Body of pancreas (tissue), 4 donors: ENCODE measurements at regions not wholly inside any gene's neighbourhood (a gene's known extent, or its start where the extent isn't known, plus 50 kb on each side); places are given as distances from the start of the nearest gene placed in this dataset.
A peak's percentile ranks its signal among the peaks of the same experiment; 100 is the strongest.

ENCODE experiments used
- ATAC-seq: fragments of 150-250 bp; one replicate; pipeline ENCODE4 v1.9.1; 2016
- DNase-seq, 4 donors: peaks; one replicate each; pipeline ENCODE4 v3.0.0-alpha.2; 2019
- H3K27ac ChIP-seq, 4 donors: fragments of 200-600 bp; sonication (generic); 1 replicate in 3 of 4; 2 replicates in 1 of 4; pipeline versions ENCODE4 v1.5.1 to v1.6.1; 2016 to 2019; ENCODE audit warnings: mild to moderate bottlenecking in 1 of 4, mixed read lengths in 1 of 4, moderate library complexity in 1 of 4
- H3K27me3 ChIP-seq, 2 donors: fragments of 200-600 bp; sonication (generic); one replicate each; pipeline ENCODE4 v1.6.0; 2016; ENCODE audit warnings: mild to moderate bottlenecking in 1 of 2
- H3K36me3 ChIP-seq, 2 donors: fragments of 200-600 bp; sonication (generic); replicated peaks in 1 of 2; 2 replicates each; pipeline ENCODE4 v1.5.1; 2016; ENCODE audit warnings: low read depth in 2 of 2; ENCODE audit not compliant: insufficient read depth in 1 of 2
- H3K4me1 ChIP-seq: fragments of 200-600 bp; sonication (generic); one replicate; pipeline ENCODE4 v1.6.0; 2016
- H3K4me3 ChIP-seq, 2 donors: fragments of 200-600 bp; sonication (generic); 1 replicate in 1 of 2; 2 replicates in 1 of 2; pipeline ENCODE4 v1.5.1; 2016 to 2019
- H3K9me3 ChIP-seq, 3 donors: fragments of 200-600 bp; sonication (generic); 1 replicate in 2 of 3; 2 replicates in 1 of 3; pipeline ENCODE4 v1.5.1; 2016
- CTCF ChIP-seq, 7 experiments: fragments of 450-650 bp in 4 of 7; fragments of 200-600 bp in 3 of 7; sonication (generic) in 3 of 7; IDR thresholded peaks; one replicate each; pipeline ENCODE4 v1.5.1; 2016 to 2019; ENCODE audit warnings: antibody characterized with exemption in 7 of 7
- POLR2A ChIP-seq, 3 donors: fragments of 450-650 bp; IDR thresholded peaks; one replicate each; pipeline ENCODE4 v1.6.1; 2016; ENCODE audit warnings: antibody characterized with exemption in 3 of 3, mild to moderate bottlenecking in 2 of 3
- WGBS, 2 donors: methylation state at CpG; one replicate each; pipeline ENCODE4 v1.1.5; 2017; 5-methylcytosine and 5-hydroxymethylcytosine counted together
- intact Hi-C: fragments of 100-400 bp; cut with DNase I; formaldehyde crosslinking; loops from one replicate; pipeline ENCODE4 v1.15.1; 2023

GRCh38 chr16:72673118-72673517 lies 374.8 kb downstream of the ZFHX3 start:
- ATAC-seq, result no peak
- WGBS, 2 donors, result 77 to 87% methylated on average over 1 of the region's 1 CpG

GRCh38 chr16:72666267-72666666 lies 381.7 kb downstream of the ZFHX3 start:
- TF ChIP-seq POLR2A (IDR thresholded peaks at IDR 0.05) (no peak), CTCF (IDR thresholded peaks at IDR 0.05) (no peak)
- no peak overlapping the region for H3K27ac ChIP-seq
- intact Hi-C loops, result no loop called here
- WGBS, 2 donors, result 81 to 88% methylated on average over 2 of the region's 2 CpGs
- H3K4me1 ChIP-seq, result no peaks in the 10 kb centered on the region
- no peak for DNase-seq
- H3K4me3 ChIP-seq, result no peak overlapping the region
- no peak for ATAC-seq
- H3K9me3 ChIP-seq, result no peaks in the 10 kb centered on the region
- H3K36me3 ChIP-seq, result no peaks in the 10 kb centered on the region
- H3K27me3 ChIP-seq, result no peaks in the 10 kb centered on the region

More at GRCh38 chr16:72673118-72673517, 374.8 kb downstream of the ZFHX3 start:
- no peak for TF ChIP-seq POLR2A (IDR thresholded peaks at IDR 0.05)
- no peak for TF ChIP-seq CTCF (IDR thresholded peaks at IDR 0.05)
- intact Hi-C loops, result no loop called here
- no peak overlapping the region for H3K27ac ChIP-seq
- H3K27me3 ChIP-seq, result no peaks in the 10 kb centered on the region
- H3K4me1 ChIP-seq, result no peaks in the 10 kb centered on the region
- H3K4me3 ChIP-seq, result no peak overlapping the region
- DNase-seq, result no peak
- H3K9me3 ChIP-seq, result no peaks in the 10 kb centered on the region
- H3K36me3 ChIP-seq, result no peaks in the 10 kb centered on the region

- Histone ChIP-seq H3K36me3 (no peaks in the 10 kb centered on the region), H3K4me1 (no peaks in the 10 kb centered on the region), H3K27ac (no peak overlapping the region), H3K4me3 (no peak overlapping the region), H3K27me3 (no peaks in the 10 kb centered on the region), H3K9me3 (no peaks in the 10 kb centered on the region)
- 4 to 5% methylated on average over 4 of the region's 4 CpGs for WGBS, 2 donors
- intact Hi-C loops, result no loop called here
- ATAC-seq (no peak), DNase-seq (no peak)
- TF ChIP-seq CTCF (IDR thresholded peaks at IDR 0.05), result no peak
- TF ChIP-seq POLR2A (IDR thresholded peaks at IDR 0.05), result no peak
Measured at GRCh38 chr16:72665701-72666100, 382.2 kb downstream of the ZFHX3 start.

- 0 to 1% methylated on average over 59 to 60 of the region's 60 CpGs for WGBS, 2 donors
Measured at GRCh38 chr16:72664509-72665408, 383.2 kb downstream of the ZFHX3 start.

More at GRCh38 chr16:72664509-72665408, 383.2 kb downstream of the ZFHX3 start:
- TF ChIP-seq POLR2A (IDR thresholded peaks at IDR 0.05) (peak in 2 of 3 donors; percentile 42 to 47), CTCF (IDR thresholded peaks at IDR 0.05) (peak in 3 of 7 experiments; percentile 31 to 35 (median 34))
- Histone ChIP-seq H3K4me1 (no peaks in the 10 kb centered on the region), H3K27ac (peak overlapping the region in 2 of 4 donors; percentile 39 to 44), H3K27me3 (no peaks in the 10 kb centered on the region), H3K36me3 (no peaks in the 10 kb centered on the region), H3K9me3 (no peaks in the 10 kb centered on the region), H3K4me3 (peak overlapping the region; percentile 76 to 78)
- ATAC-seq (peak; percentile 100), DNase-seq (peak; percentile 97 to 99 (median 98))
- intact Hi-C loops, result no loop called here
